ENCODE measurements at regions not wholly inside any gene's neighbourhood (a gene's known extent, or its start where the extent isn't known, plus 50 kb on each side); places are given as distances from the start of the nearest gene placed in this dataset.

- TF ChIP-seq CTCF (IDR thresholded peaks at IDR 0.05; ENCODE audit: control insufficient read depth, insufficient read depth, low read depth, low read length, missing control alignments): no peak
- no peak for DNase-seq (ENCODE audit: low read depth)
- no peak overlapping the region for H3K4me3 ChIP-seq (ENCODE audit: control insufficient read depth, low read depth, low read length)
These were observed 657.2 kb downstream of the INHBA start for GRCh38 chr7:41045556-41046123.

- DNase-seq (ENCODE audit: low read depth): no peak
- no peak overlapping the region for H3K4me3 ChIP-seq (ENCODE audit: control insufficient read depth, low read depth, low read length)
- no peak for TF ChIP-seq CTCF (IDR thresholded peaks at IDR 0.05; ENCODE audit: control insufficient read depth, insufficient read depth, low read depth, low read length, missing control alignments)
These were observed 662.9 kb downstream of the INHBA start for GRCh38 chr7:41039981-41040380.

GRCh38 chr7:41039386-41039953 lies 663.4 kb downstream of the INHBA start:
- no peak overlapping the region for H3K4me3 ChIP-seq (ENCODE audit: control insufficient read depth, low read depth, low read length)
- TF ChIP-seq CTCF (IDR thresholded peaks at IDR 0.05; ENCODE audit: control insufficient read depth, insufficient read depth, low read depth, low read length, missing control alignments): no peak
- DNase-seq (ENCODE audit: low read depth): no peak

- DNase-seq (ENCODE audit: low read depth): no peak
- H3K4me3 ChIP-seq (ENCODE audit: control insufficient read depth, low read depth, low read length): no peak overlapping the region
- TF ChIP-seq CTCF (IDR thresholded peaks at IDR 0.05; ENCODE audit: control insufficient read depth, insufficient read depth, low read depth, low read length, missing control alignments): no peak
These were observed 664.7 kb downstream of the INHBA start for GRCh38 chr7:41038211-41038610.

- no peak for TF ChIP-seq CTCF (IDR thresholded peaks at IDR 0.05; ENCODE audit: control insufficient read depth, insufficient read depth, low read depth, low read length, missing control alignments)
- no peak for DNase-seq (ENCODE audit: low read depth)
- H3K4me3 ChIP-seq (ENCODE audit: control insufficient read depth, low read depth, low read length): no peak overlapping the region
These were observed 665.2 kb downstream of the INHBA start for GRCh38 chr7:41037691-41038090.

- no peak overlapping the region for H3K4me3 ChIP-seq (ENCODE audit: control insufficient read depth, low read depth, low read length)
- TF ChIP-seq CTCF (IDR thresholded peaks at IDR 0.05; ENCODE audit: control insufficient read depth, insufficient read depth, low read depth, low read length, missing control alignments): no peak
- DNase-seq (ENCODE audit: low read depth): no peak
These were observed 667.1 kb downstream of the INHBA start for GRCh38 chr7:41035794-41036193.

Measured in AG09309 (cell line).